GM23338 (cell line): ENCODE measurements at regions not wholly inside any gene's neighbourhood (a gene's known extent, or its start where the extent isn't known, plus 50 kb on each side); places are given as distances from the start of the nearest gene placed in this dataset.

Experiments
- ATAC-seq: fragments of 200-7000 bp; cut with Tn5 transposase; 3 replicates; pipeline ENCODE4 v1.9.1; 2020
- DNase-seq: peaks from one replicate; pipeline ENCODE4 v3.0.0-alpha.2; 2015; ENCODE audit warnings: low spot score
- H2AFZ ChIP-seq: fragments of 200-600 bp; sonication (generic); 2 replicates; pipeline ENCODE4 v1.8.0; 2016; ENCODE audit warnings: antibody characterized with exemption, mild to moderate bottlenecking, moderate library complexity
- H3F3A ChIP-seq: fragments of 200-600 bp; sonication (generic); replicated peaks from 2 replicates; pipeline ENCODE4 v1.8.0; 2017; ENCODE audit warnings: antibody characterized with exemption, mixed run types, low read depth
- H3K27ac ChIP-seq: fragments of 200-600 bp; sonication (generic); 2 replicates; pipeline ENCODE4 v1.6.1; 2016; ENCODE audit warnings: low read depth
- H3K27me3 ChIP-seq: fragments of 200-600 bp; sonication (generic); 2 replicates; pipeline ENCODE4 v1.8.0; 2016; ENCODE audit warnings: mild to moderate bottlenecking, mixed run types, moderate library complexity; ENCODE audit not compliant: insufficient read depth
- H3K36me3 ChIP-seq: fragments of 200-600 bp; sonication (generic); 2 replicates; pipeline ENCODE4 v1.8.0; 2016; ENCODE audit warnings: mild to moderate bottlenecking; ENCODE audit not compliant: insufficient read depth
- H3K4me1 ChIP-seq: fragments of 200-600 bp; sonication (generic); 2 replicates; pipeline ENCODE4 v1.8.0; 2016; ENCODE audit warnings: mild to moderate bottlenecking, moderate library complexity; ENCODE audit not compliant: insufficient read depth
- H3K4me2 ChIP-seq: fragments of 200-600 bp; sonication (generic); 2 replicates; pipeline ENCODE4 v1.7.1; 2017; ENCODE audit warnings: mixed run types
- H3K4me3 ChIP-seq: fragments of 200-600 bp; sonication (generic); 2 replicates; pipeline ENCODE4 v1.6.1; 2016; ENCODE audit warnings: mixed run types
- H3K79me2 ChIP-seq: fragments of 200-600 bp; sonication (generic); replicated peaks from 2 replicates; pipeline ENCODE4 v1.8.0; 2017; ENCODE audit warnings: mild to moderate bottlenecking; ENCODE audit not compliant: insufficient read depth
- H3K9me2 ChIP-seq: fragments of 200-600 bp; sonication (generic); 2 replicates; pipeline ENCODE4 v1.8.0; 2017; ENCODE audit not compliant: insufficient read depth
- H4K20me1 ChIP-seq: fragments of 200-600 bp; sonication (generic); replicated peaks from 2 replicates; pipeline ENCODE4 v1.8.0; 2017; ENCODE audit warnings: mild to moderate bottlenecking; ENCODE audit not compliant: insufficient read depth
- H3K27ac Mint-ChIP-seq: 2 replicates; pipeline ENCODE4 v1.8.0; 2020; ENCODE audit warnings: inconsistent platforms, mild to moderate bottlenecking, moderate library complexity, mixed read lengths
- H3K27me3 Mint-ChIP-seq: 3 replicates; pipeline ENCODE4 v1.8.0; 2022; ENCODE audit warnings: low read depth, mild to moderate bottlenecking, moderate library complexity, mixed read lengths, inconsistent platforms; ENCODE audit not compliant: insufficient read depth, poor library complexity
- H3K36me3 Mint-ChIP-seq: 3 replicates; pipeline ENCODE4 v1.8.0; 2021; ENCODE audit warnings: low read depth, mild to moderate bottlenecking, inconsistent platforms, moderate library complexity, mixed read lengths
- H3K4me1 Mint-ChIP-seq: 3 replicates; pipeline ENCODE4 v1.8.0; 2020; ENCODE audit warnings: mild to moderate bottlenecking, inconsistent platforms, mixed read lengths
- H3K4me3 Mint-ChIP-seq: 3 replicates; pipeline ENCODE4 v1.8.0; 2021; ENCODE audit warnings: moderate library complexity, mild to moderate bottlenecking, inconsistent platforms, mixed read lengths
- H3K9me3 Mint-ChIP-seq: 3 replicates; pipeline ENCODE4 v1.8.0; 2020; ENCODE audit warnings: moderate library complexity, mild to moderate bottlenecking, inconsistent platforms, mixed read lengths
- CREB1 ChIP-seq: fragments of 250-450 bp; sonication (Bioruptor Pico); IDR thresholded peaks from 2 replicates; pipeline ENCODE4 v1.5.0; 2020; ENCODE audit warnings: low read depth, mild to moderate bottlenecking, moderate library complexity
- EZH2 ChIP-seq: fragments of 200-600 bp; sonication (generic); IDR thresholded peaks from one replicate; pipeline ENCODE4 v1.8.0; 2017; ENCODE audit warnings: antibody characterized with exemption, mild to moderate bottlenecking, low read depth; ENCODE audit not compliant: unreplicated experiment
- EZH2phosphoT487 ChIP-seq: fragments of 200-600 bp; sonication (generic); IDR thresholded peaks from one replicate; pipeline ENCODE4 v1.8.1; 2018; ENCODE audit warnings: antibody characterized with exemption; ENCODE audit not compliant: unreplicated experiment
- NANOG ChIP-seq: IDR thresholded peaks from 2 replicates; pipeline ENCODE4 v1.6.1; 2016; ENCODE audit warnings: antibody characterized with exemption, borderline replicate concordance
- POLR2AphosphoS5 ChIP-seq: IDR thresholded peaks from 2 replicates; pipeline ENCODE4 v1.6.1; 2016; ENCODE audit warnings: antibody characterized with exemption, low read depth
- STAT1 ChIP-seq: IDR thresholded peaks from one replicate; pipeline ENCODE4 v1.6.1; 2016; ENCODE audit warnings: antibody characterized with exemption; ENCODE audit not compliant: unreplicated experiment
- ZNF114 ChIP-seq: fragments of 250-450 bp; sonication (Bioruptor Pico); IDR thresholded peaks from 2 replicates; pipeline ENCODE4 v1.5.0; 2020; ENCODE audit warnings: mild to moderate bottlenecking, moderate library complexity
- ZNF331 ChIP-seq: fragments of 250-450 bp; sonication (Bioruptor Pico); IDR thresholded peaks from 2 replicates; pipeline ENCODE4 v1.5.0; 2020; ENCODE audit warnings: low read depth, mild to moderate bottlenecking, moderate library complexity
- ZNF462 ChIP-seq: fragments of 250-450 bp; sonication (Bioruptor Pico); IDR thresholded peaks from 2 replicates; pipeline ENCODE4 v1.5.0; 2020; ENCODE audit warnings: mild to moderate bottlenecking, moderate library complexity
- TF ChIP-seq, protein P1 (sequence below), 2 experiments: fragments of 200-600 bp in 1 of 2; sonication (generic) in 1 of 2; conservative IDR thresholded peaks; 2 replicates each; pipeline versions ENCODE4 v1.5.1 to v1.6.1; 2016 to 2017; ENCODE audit warnings: antibody characterized with exemption in 2 of 2, low read depth in 2 of 2, mild to moderate bottlenecking in 2 of 2, moderate library complexity in 1 of 2
- TF ChIP-seq, protein P2 (sequence below): IDR thresholded peaks from 2 replicates; pipeline ENCODE4 v1.6.1; 2016; ENCODE audit warnings: antibody characterized with exemption

- TF ChIP-seq, protein P1, sequence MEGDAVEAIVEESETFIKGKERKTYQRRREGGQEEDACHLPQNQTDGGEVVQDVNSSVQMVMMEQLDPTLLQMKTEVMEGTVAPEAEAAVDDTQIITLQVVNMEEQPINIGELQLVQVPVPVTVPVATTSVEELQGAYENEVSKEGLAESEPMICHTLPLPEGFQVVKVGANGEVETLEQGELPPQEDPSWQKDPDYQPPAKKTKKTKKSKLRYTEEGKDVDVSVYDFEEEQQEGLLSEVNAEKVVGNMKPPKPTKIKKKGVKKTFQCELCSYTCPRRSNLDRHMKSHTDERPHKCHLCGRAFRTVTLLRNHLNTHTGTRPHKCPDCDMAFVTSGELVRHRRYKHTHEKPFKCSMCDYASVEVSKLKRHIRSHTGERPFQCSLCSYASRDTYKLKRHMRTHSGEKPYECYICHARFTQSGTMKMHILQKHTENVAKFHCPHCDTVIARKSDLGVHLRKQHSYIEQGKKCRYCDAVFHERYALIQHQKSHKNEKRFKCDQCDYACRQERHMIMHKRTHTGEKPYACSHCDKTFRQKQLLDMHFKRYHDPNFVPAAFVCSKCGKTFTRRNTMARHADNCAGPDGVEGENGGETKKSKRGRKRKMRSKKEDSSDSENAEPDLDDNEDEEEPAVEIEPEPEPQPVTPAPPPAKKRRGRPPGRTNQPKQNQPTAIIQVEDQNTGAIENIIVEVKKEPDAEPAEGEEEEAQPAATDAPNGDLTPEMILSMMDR (conservative IDR thresholded peaks at IDR 0.05; ENCODE audit: low read depth in 2 of 2): no peak
- TF ChIP-seq EZH2phosphoT487: no peak
- TF ChIP-seq ZNF331 (CRISPR knock-in tag): no peak
- no peak for TF ChIP-seq ZNF114 (CRISPR knock-in tag)
- TF ChIP-seq NANOG: no peak
- TF ChIP-seq POLR2AphosphoS5: no peak
Measured at GRCh38 chr12:87642245-87642644, 387.0 kb downstream of the C12orf50 start (continued).

GRCh38 chr12:87618199-87618598 lies 411.0 kb downstream of the C12orf50 start:
- H3K79me2 ChIP-seq: no peaks in the 10 kb centered on the region
- no peak overlapping the region for H2AFZ ChIP-seq
- no peaks in the 10 kb centered on the region for H3K27me3 ChIP-seq
- H3K4me3 ChIP-seq: no peak overlapping the region
- H3K27ac Mint-ChIP-seq: no peak overlapping the region
- TF ChIP-seq EZH2 (no peak), CREB1 (CRISPR knock-in tag) (no peak), EZH2phosphoT487 (no peak), POLR2AphosphoS5 (no peak), STAT1 (no peak), NANOG (no peak), ZNF462 (CRISPR knock-in tag) (no peak), ZNF114 (CRISPR knock-in tag) (no peak)
- TF ChIP-seq, protein P2, sequence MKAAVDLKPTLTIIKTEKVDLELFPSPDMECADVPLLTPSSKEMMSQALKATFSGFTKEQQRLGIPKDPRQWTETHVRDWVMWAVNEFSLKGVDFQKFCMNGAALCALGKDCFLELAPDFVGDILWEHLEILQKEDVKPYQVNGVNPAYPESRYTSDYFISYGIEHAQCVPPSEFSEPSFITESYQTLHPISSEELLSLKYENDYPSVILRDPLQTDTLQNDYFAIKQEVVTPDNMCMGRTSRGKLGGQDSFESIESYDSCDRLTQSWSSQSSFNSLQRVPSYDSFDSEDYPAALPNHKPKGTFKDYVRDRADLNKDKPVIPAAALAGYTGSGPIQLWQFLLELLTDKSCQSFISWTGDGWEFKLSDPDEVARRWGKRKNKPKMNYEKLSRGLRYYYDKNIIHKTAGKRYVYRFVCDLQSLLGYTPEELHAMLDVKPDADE: no peak
- TF ChIP-seq, protein P1 (conservative IDR thresholded peaks at IDR 0.05; ENCODE audit: low read depth in 2 of 2): no peak
- DNase-seq (no peak), ATAC-seq (no peak)
- no peak overlapping the region for H3K27ac ChIP-seq
- H3K36me3 ChIP-seq: no peaks in the 10 kb centered on the region
- no peaks in the 10 kb centered on the region for H3F3A ChIP-seq
- no peaks in the 10 kb centered on the region for H3K9me3 Mint-ChIP-seq
- H3K9me2 ChIP-seq: peaks cover 23% of the 10 kb centered on the region
- H3K4me3 Mint-ChIP-seq: no peak overlapping the region
- no peak overlapping the region for H3K4me2 ChIP-seq
- peaks cover 2% of the 10 kb centered on the region for H3K27me3 Mint-ChIP-seq
- no peaks in the 10 kb centered on the region for H4K20me1 ChIP-seq
- peaks cover 15% of the 10 kb centered on the region for H3K4me1 ChIP-seq
- peaks cover 6% of the 10 kb centered on the region for H3K4me1 Mint-ChIP-seq
- H3K36me3 Mint-ChIP-seq: no peaks in the 10 kb centered on the region
